SK-N-SH treated with all-trans-retinoic acid at 6 μM for 48 hours (cell line): ENCODE measurements at regions not wholly inside any gene's neighbourhood (a gene's known extent, or its start where the extent isn't known, plus 50 kb on each side); places are given as distances from the start of the nearest gene placed in this dataset.

Experiments used
- ARNTL ChIP-seq: fragments of 450-650 bp; formaldehyde crosslinking; IDR thresholded peaks from 2 replicates; pipeline ENCODE4 v1.5.0; 2020; ENCODE audit warnings: low read depth, mild to moderate bottlenecking, moderate library complexity, borderline replicate concordance
- PPARA ChIP-seq: fragments of 250-450 bp; sonication (Bioruptor Pico); IDR thresholded peaks from 2 replicates; pipeline ENCODE4 v1.5.0; 2020; ENCODE audit warnings: mild to moderate bottlenecking, borderline replicate concordance
- RARB ChIP-seq: fragments of 250-450 bp; sonication (Bioruptor Pico); IDR thresholded peaks from 2 replicates; pipeline ENCODE4 v1.8.0; 2021; ENCODE audit warnings: mild to moderate bottlenecking, moderate library complexity
- SNAI2 ChIP-seq: fragments of 250-450 bp; sonication (Bioruptor Pico); IDR thresholded peaks from 2 replicates; pipeline ENCODE4 v1.5.0; 2020; ENCODE audit warnings: mild to moderate bottlenecking, moderate library complexity
- TOX ChIP-seq: fragments of 250-450 bp; sonication (Bioruptor Pico); IDR thresholded peaks from 2 replicates; pipeline ENCODE4 v1.8.0; 2021; ENCODE audit warnings: mild to moderate bottlenecking, moderate library complexity, borderline replicate concordance
- ZNF70 ChIP-seq: fragments of 450-650 bp; formaldehyde crosslinking; IDR thresholded peaks from 2 replicates; pipeline ENCODE4 v1.5.0; 2020; ENCODE audit warnings: mild to moderate bottlenecking, moderate library complexity
- ZNF8 ChIP-seq: fragments of 450-650 bp; formaldehyde crosslinking; IDR thresholded peaks from 2 replicates; pipeline ENCODE4 v1.5.0; 2020; ENCODE audit warnings: mild to moderate bottlenecking, moderate library complexity
- TF ChIP-seq, protein P1 (sequence below): fragments of 250-450 bp; sonication (Bioruptor Pico); IDR thresholded peaks from 2 replicates; pipeline ENCODE4 v1.5.1; 2021; ENCODE audit warnings: mild to moderate bottlenecking, moderate library complexity

DNA sequence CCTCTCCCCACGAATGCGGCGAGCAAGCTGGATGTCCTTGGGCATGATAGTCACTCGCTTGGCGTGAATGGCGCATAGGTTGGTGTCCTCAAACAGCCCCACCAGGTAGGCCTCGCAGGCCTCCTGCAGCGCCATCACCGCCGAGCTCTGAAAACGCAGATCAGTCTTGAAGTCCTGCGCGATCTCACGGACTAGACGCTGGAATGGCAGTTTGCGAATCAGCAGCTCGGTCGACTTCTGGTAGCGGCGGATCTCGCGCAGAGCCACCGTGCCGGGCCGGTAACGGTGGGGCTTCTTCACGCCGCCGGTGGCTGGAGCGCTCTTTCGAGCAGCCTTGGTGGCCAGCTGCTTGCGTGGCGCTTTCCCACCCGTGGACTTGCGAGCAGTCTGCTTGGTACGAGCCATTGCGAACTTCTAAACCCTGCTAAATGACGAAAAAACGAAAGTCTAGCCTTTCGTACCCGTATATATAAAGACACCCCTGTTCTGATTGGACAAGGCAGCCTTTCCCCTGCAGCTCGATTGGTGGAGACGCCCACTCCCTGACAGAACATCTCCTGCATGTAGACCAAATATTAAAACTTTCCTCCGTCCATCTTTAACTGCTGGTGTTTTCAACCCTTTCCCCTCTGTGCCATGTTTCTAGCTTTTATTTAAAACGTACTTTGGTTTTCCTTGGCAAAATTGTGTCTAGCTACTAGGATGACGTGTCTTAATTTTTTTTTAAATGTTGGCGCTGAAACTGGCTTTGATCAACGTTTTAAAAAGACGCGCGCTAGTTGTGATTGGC is 109.8 kb downstream of the HFE start:
- no peak for TF ChIP-seq PPARA (CRISPR knock-in tag)
- no peak for TF ChIP-seq ZNF70 (CRISPR knock-in tag)
- TF ChIP-seq, protein P1, sequence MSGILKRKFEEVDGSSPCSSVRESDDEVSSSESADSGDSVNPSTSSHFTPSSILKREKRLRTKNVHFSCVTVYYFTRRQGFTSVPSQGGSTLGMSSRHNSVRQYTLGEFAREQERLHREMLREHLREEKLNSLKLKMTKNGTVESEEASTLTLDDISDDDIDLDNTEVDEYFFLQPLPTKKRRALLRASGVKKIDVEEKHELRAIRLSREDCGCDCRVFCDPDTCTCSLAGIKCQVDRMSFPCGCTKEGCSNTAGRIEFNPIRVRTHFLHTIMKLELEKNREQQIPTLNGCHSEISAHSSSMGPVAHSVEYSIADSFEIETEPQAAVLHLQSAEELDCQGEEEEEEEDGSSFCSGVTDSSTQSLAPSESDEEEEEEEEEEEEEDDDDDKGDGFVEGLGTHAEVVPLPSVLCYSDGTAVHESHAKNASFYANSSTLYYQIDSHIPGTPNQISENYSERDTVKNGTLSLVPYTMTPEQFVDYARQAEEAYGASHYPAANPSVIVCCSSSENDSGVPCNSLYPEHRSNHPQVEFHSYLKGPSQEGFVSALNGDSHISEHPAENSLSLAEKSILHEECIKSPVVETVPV (CRISPR knock-in tag), result no peak
- TF ChIP-seq SNAI2 (CRISPR knock-in tag), result no peak
- TF ChIP-seq RARB (CRISPR knock-in tag), result no peak
- no peak for TF ChIP-seq ZNF8 (CRISPR knock-in tag)
- TF ChIP-seq TOX (CRISPR knock-in tag), result no peak
- TF ChIP-seq ARNTL (CRISPR knock-in tag), result no peak
